NB4 (cell line): ENCODE measurements at regions not wholly inside any gene's neighbourhood (a gene's known extent, or its start where the extent isn't known, plus 50 kb on each side); places are given as distances from the start of the nearest gene placed in this dataset.

ENCODE experiments used
- DNase-seq: peaks from one replicate; pipeline ENCODE4 v3.0.0; 2010; ENCODE audit warnings: low read depth
- H3K4me3 ChIP-seq: one replicate; pipeline ENCODE4 v1.5.1; 2011; ENCODE audit warnings: mild to moderate bottlenecking, low read depth, low read length, moderate library complexity
- CTCF ChIP-seq: IDR thresholded peaks from one replicate; pipeline ENCODE4 v1.5.1; 2012; ENCODE audit warnings: low read depth, low read length
- MAX ChIP-seq: IDR thresholded peaks from 2 replicates; pipeline ENCODE4 v1.6.1; 2011; ENCODE audit warnings: low read depth, low read length
- MYC ChIP-seq: IDR thresholded peaks from 2 replicates; pipeline ENCODE4 v1.6.1; 2011; ENCODE audit warnings: low read depth, low read length
- POLR2A ChIP-seq: IDR thresholded peaks from 2 replicates; pipeline ENCODE4 v1.6.1; 2011; ENCODE audit warnings: mild to moderate bottlenecking; ENCODE audit not compliant: insufficient read length; ENCODE audit errors: extremely low read depth

- no peak for DNase-seq
- TF ChIP-seq MAX (no peak), POLR2A (no peak), CTCF (no peak), MYC (no peak)
- H3K4me3 ChIP-seq: no peak overlapping the region
Measured at GRCh38 chr12:88638388-88638787, 58.1 kb upstream of the KITLG start.

- DNase-seq: no peak
- no peak for TF ChIP-seq MAX
- H3K4me3 ChIP-seq: no peak overlapping the region
Measured at GRCh38 chr12:88634008-88634407, 53.7 kb upstream of the KITLG start.

GRCh38 chr12:88633312-88633711, 53.0 kb upstream of the KITLG start:
- TF ChIP-seq POLR2A (no peak), MYC (no peak), CTCF (no peak), MAX (no peak)

GRCh38 chr12:88630561-88630960, 50.3 kb upstream of the KITLG start:
- no peak overlapping the region for H3K4me3 ChIP-seq
- no peak for DNase-seq
- TF ChIP-seq MYC: no peak

More at GRCh38 chr12:88633312-88633711, 53.0 kb upstream of the KITLG start:
- H3K4me3 ChIP-seq: no peak overlapping the region
- DNase-seq: no peak
